Brain microvascular endothelial cell (primary cell): ENCODE measurements at regions not wholly inside any gene's neighbourhood (a gene's known extent, or its start where the extent isn't known, plus 50 kb on each side); places are given as distances from the start of the nearest gene placed in this dataset.
"Not testable (repeated sequence)": the region's sequence is repeated elsewhere in the genome, so short reads cannot be mapped to it uniquely, and the experiment has no call there.

Experiments used
- DNase-seq: peaks from one replicate; pipeline ENCODE4 v3.0.0-alpha.2; 2020
- H3K27ac ChIP-seq: fragments of 250-450 bp; sonication (Bioruptor Pico); 2 replicates; pipeline ENCODE4 v1.5.1; 2020; ENCODE audit warnings: mild to moderate bottlenecking, moderate library complexity
- H3K27me3 ChIP-seq: fragments of 250-450 bp; sonication (Bioruptor Pico); replicated peaks from 2 replicates; pipeline ENCODE4 v1.5.1; 2020; ENCODE audit warnings: mild to moderate bottlenecking
- H3K36me3 ChIP-seq: fragments of 250-450 bp; sonication (Bioruptor Pico); replicated peaks from 2 replicates; pipeline ENCODE4 v1.5.1; 2020; ENCODE audit warnings: mild to moderate bottlenecking
- H3K4me3 ChIP-seq: 2 replicates; pipeline ENCODE4 v1.5.1; 2011; ENCODE audit warnings: low read depth, mild to moderate bottlenecking, control low read depth, low read length, moderate library complexity
- CTCF ChIP-seq: IDR thresholded peaks from 2 replicates; pipeline ENCODE4 v1.5.1; 2011; ENCODE audit warnings: low read depth, mild to moderate bottlenecking, moderate library complexity, low read length, control low read depth, inconsistent platforms; ENCODE audit errors: missing control alignments
- in situ Hi-C: cut with HindIII; loops from 2 replicates; pipeline ENCODE4 v1.10.0; 2017; ENCODE audit warnings: low sequenced_read_pairs, low pct_ligation_motif_present

- no peak for DNase-seq
- H3K4me3 ChIP-seq, result no peak overlapping the region
- no peaks in the 10 kb centered on the region for H3K36me3 ChIP-seq
- no peak for TF ChIP-seq CTCF
- H3K27me3 ChIP-seq, result no peaks in the 10 kb centered on the region
- no peak overlapping the region for H3K27ac ChIP-seq
- in situ Hi-C loops, result no loop called here
Observed at GRCh38 chr2:225821351-225821750, 421.8 kb downstream of the NYAP2 start.

GRCh38 chr2:225820826-225821225 is 421.3 kb downstream of the NYAP2 start:
- in situ Hi-C loops, result no loop called here
- no peak for TF ChIP-seq CTCF
- Histone ChIP-seq H3K36me3 (no peaks in the 10 kb centered on the region), H3K4me3 (no peak overlapping the region), H3K27me3 (no peaks in the 10 kb centered on the region), H3K27ac (no peak overlapping the region)
- DNase-seq, result no peak

- no peak for DNase-seq
- no peak overlapping the region for H3K27ac ChIP-seq
- in situ Hi-C loops, result no loop called here
Observed at GRCh38 chr2:225814554-225814953, 415.0 kb downstream of the NYAP2 start.

GRCh38 chr2:225806105-225806504 is 406.6 kb downstream of the NYAP2 start:
- Histone ChIP-seq H3K27me3 (no peaks in the 10 kb centered on the region), H3K27ac (no peak overlapping the region), H3K4me3 (no peak overlapping the region), H3K36me3 (no peaks in the 10 kb centered on the region)
- DNase-seq, result no peak
- no peak for TF ChIP-seq CTCF
- in situ Hi-C loops, result no loop called here

More at GRCh38 chr2:225814554-225814953, 415.0 kb downstream of the NYAP2 start:
- no peak overlapping the region for H3K4me3 ChIP-seq
- no peak for TF ChIP-seq CTCF
- H3K36me3 ChIP-seq, result no peaks in the 10 kb centered on the region
- no peaks in the 10 kb centered on the region for H3K27me3 ChIP-seq

GRCh38 chr2:225802076-225802475 is 402.6 kb downstream of the NYAP2 start:
- H3K27ac ChIP-seq, DNase-seq, H3K36me3 ChIP-seq, H3K27me3 ChIP-seq, H3K4me3 ChIP-seq, in situ Hi-C loops: not testable (repeated sequence)

- no peak for TF ChIP-seq CTCF
- no peaks in the 10 kb centered on the region for H3K27me3 ChIP-seq
- DNase-seq, result no peak
- H3K36me3 ChIP-seq, result no peaks in the 10 kb centered on the region
- H3K27ac ChIP-seq, result no peak overlapping the region
- H3K4me3 ChIP-seq, result no peak overlapping the region
- in situ Hi-C loops, result no loop called here
Observed at GRCh38 chr2:225797394-225797793, 397.9 kb downstream of the NYAP2 start.
